GM18519 (cell line): ENCODE measurements at regions not wholly inside any gene's neighbourhood (a gene's known extent, or its start where the extent isn't known, plus 50 kb on each side); places are given as distances from the start of the nearest gene placed in this dataset.

Source experiments
- ATAC-seq: cut with Tn5 transposase; IDR thresholded peaks from one replicate; pipeline ENCODE4 v1.9.1; 2021; ENCODE audit warnings: mild to moderate bottlenecking, moderate library complexity; ENCODE audit not compliant: unreplicated experiment, low FRiP score

GRCh38 chr1:56170784-56171320 lies 408.5 kb downstream of the PLPP3 start:
- no peak for ATAC-seq

DNA sequence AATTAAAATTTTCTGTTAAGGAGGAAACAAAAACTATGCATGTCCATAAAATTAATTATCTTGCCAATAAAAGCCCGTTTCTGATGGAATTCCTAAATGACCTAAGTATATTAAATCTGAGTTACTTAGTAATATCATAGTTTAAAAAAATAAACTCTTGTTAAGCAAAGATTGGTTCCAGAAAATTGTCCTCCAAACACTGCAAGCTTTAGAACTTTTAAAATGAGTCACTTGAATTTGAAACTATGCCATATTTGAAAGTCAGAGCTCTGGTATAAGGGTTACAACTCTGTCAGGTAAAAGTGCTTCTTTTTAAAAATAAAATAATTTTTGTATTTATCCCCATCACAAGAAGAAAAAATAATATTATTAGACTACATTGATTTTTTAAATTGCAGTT lies 409.5 kb downstream of the PLPP3 start:
- ATAC-seq, result no peak

DNA sequence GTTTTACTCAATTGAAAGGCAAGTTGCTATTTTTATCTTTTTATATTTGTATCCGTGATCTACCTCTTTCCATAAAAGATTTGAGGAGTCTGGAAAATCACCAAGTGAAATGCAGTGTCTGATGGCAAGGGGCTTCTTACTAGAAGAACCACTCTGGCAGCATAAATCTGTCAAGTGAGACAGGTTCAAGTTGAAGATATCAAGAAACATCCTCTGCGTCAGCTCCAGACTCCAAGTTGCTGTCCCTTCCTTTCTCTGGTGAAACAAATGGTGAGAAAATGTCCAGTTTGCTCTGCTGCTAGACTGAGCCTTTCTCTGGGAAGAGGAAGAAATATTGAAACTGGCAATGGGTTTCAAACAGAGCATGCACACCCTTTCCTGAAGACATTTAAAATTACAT lies 411.2 kb downstream of the PLPP3 start:
- no peak for ATAC-seq

DNA sequence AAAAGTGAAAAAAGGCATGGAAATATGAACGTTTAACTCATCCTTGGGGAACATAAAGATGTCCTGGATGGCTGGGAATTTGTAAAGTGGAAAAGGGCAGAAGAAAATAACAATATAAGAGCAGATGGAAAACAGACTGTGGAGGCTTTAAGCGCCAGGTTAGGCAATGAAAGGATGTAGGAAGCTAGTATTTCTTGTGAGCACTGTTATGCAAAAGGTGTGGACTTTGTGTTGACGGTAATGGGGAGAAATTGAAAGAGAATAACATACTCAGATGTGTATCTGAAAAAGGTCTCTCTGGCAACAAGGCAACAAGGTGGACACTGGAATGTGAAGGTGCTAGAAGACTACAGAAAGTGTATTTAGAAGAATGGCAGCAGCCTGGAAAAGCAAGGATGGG lies 411.8 kb downstream of the PLPP3 start:
- ATAC-seq, result no peak

- ATAC-seq, result no peak
Measured at GRCh38 chr1:56160773-56161315, 418.5 kb downstream of the PLPP3 start.

DNA sequence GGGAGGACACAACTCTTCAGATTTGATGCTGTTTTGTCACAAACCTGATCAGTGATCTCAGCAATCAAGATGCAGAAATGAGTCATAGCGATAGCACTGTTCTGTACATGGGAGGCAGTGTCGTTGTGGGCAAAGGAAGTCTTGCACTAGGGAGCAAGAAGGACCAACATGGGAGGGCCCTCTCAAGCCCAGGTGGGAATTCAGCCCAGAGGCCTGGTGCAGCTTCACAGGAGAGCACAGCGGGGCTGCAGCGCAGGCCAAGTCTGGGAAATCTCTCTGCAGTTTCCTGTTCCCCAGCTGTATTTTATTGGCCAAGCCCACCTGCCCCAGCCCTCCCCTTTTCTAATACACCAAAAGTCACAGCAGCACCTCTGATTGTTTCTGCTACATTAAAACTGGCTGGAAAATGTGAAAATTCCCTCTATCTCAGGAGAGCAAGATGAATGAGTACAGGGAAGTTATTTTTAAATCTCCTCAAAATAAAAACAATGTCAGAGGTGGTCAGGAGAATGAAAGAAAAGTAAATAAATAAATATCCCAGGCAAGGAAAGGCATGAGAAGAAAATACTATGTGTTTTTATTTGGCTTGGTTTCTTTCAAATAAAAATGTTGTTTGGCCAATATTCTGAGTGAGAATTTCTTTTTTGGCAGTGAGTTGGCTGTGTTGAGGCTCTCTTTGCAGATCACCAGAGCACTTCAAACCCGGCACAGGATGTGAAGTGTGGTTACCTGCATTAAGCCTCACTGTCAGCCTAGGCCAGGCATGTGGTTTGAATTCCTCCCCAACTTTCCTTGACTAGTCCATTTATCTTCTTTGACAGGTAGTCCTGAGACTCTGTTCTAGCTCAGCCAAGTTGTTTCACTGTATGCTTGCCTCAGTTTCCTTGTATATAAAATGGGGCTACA lies 422.1 kb downstream of the PLPP3 start:
- ATAC-seq, result no peak

DNA sequence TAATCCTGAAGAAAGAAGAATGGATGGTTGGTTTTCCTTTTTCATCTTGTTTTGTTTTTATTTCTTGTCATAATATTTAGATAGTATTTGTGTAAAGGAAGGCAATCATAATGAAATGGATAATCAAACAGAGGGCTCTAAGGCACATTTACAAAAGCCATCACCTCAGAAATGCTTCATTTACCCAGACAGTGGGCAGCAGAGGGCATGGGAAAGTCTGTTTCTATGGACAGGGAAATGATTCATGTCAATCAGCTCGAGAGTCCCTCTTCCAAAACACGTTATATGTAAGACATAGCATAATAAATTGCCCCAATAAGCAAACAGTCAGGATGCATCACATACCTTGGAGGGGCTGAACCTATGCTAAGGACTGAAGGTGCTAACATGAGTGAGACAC lies 426.1 kb downstream of the PLPP3 start:
- ATAC-seq, result no peak

- no peak for ATAC-seq
Measured at GRCh38 chr1:56152635-56153034, 426.7 kb downstream of the PLPP3 start.

- ATAC-seq, result no peak
Measured at GRCh38 chr1:56151402-56151801, 428.0 kb downstream of the PLPP3 start.

- ATAC-seq, result no peak
Measured at GRCh38 chr1:56150441-56151215, 428.7 kb downstream of the PLPP3 start.

DNA sequence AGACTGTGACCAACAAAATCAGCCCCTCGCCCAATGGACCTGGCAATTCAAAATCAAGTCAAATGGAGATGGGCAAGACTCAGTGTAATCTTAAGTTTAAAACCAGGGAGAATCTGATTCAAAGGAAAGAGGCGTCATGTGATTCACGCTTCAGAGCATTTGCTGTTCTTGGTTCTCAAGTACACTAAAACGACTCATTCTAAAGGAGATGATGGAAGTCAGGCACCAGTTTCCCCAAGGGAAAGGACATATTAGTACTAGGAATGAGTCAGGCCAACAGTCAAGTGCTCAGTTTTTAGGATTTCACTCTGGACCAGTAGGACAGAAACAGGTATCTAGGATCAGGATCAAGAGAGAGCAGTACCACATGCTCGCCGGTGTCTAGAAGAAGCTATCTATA lies 429.6 kb downstream of the PLPP3 start:
- ATAC-seq, result no peak

GRCh38 chr1:56148326-56149193 lies 430.8 kb downstream of the PLPP3 start:
- ATAC-seq, result no peak

- no peak for ATAC-seq
Measured at GRCh38 chr1:56147459-56147858, 431.9 kb downstream of the PLPP3 start.

- no peak for ATAC-seq
Measured at GRCh38 chr1:56147034-56147433, 432.3 kb downstream of the PLPP3 start.

- ATAC-seq, result no peak
Measured at GRCh38 chr1:56146449-56146848, 432.9 kb downstream of the PLPP3 start.

DNA sequence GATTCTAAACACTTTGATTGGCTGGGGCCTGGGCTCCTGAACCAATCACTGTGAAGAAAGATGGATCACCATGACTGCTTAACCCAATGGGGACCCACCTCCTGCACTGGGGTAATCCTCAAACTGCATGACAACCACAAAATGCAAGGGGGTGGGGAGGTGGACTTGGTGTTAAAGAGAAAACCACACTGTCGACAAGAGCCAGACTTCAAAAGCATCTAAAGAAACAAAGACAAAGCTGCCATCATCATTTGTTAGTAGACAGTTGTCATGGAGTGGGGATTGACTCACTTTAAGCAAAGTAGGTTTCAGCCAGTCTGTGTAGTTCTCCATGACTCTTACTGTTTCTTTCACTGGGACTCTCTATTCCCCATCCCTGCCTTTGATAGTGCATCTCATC lies 433.8 kb downstream of the PLPP3 start:
- ATAC-seq, result no peak

- no peak for ATAC-seq
Measured at GRCh38 chr1:56142301-56142700, 437.1 kb downstream of the PLPP3 start.

GRCh38 chr1:56139836-56140235 lies 439.5 kb downstream of the PLPP3 start:
- ATAC-seq, result no peak

- ATAC-seq, result no peak
Measured at GRCh38 chr1:56137521-56138505, 441.6 kb downstream of the PLPP3 start.
